OCI-LY7 (cell line): ENCODE measurements at regions not wholly inside any gene's neighbourhood (a gene's known extent, or its start where the extent isn't known, plus 50 kb on each side); places are given as distances from the start of the nearest gene placed in this dataset.

Source experiments
- CTCF ChIP-seq: fragments of 200-600 bp; sonication (generic); conservative IDR thresholded peaks from 2 replicates; pipeline ENCODE4 v1.5.1; 2014; ENCODE audit warnings: mild to moderate bottlenecking, antibody characterized with exemption, low read length, moderate library complexity, mixed read lengths
- EZH2phosphoT487 ChIP-seq: fragments of 200-600 bp; sonication (generic); IDR thresholded peaks from 2 replicates; pipeline ENCODE4 v1.6.1; 2018; ENCODE audit warnings: low read depth, borderline replicate concordance, mild to moderate bottlenecking, mixed run types, antibody characterized with exemption, low read length, moderate library complexity, mixed read lengths

GRCh38 chr13:106899442-106899841 lies 331.5 kb upstream of the ARGLU1 start:
- TF ChIP-seq CTCF, result no peak
- TF ChIP-seq EZH2phosphoT487, result no peak
